ENCODE measurements at regions not wholly inside any gene's neighbourhood (a gene's known extent, or its start where the extent isn't known, plus 50 kb on each side); places are given as distances from the start of the nearest gene placed in this dataset.

DNA sequence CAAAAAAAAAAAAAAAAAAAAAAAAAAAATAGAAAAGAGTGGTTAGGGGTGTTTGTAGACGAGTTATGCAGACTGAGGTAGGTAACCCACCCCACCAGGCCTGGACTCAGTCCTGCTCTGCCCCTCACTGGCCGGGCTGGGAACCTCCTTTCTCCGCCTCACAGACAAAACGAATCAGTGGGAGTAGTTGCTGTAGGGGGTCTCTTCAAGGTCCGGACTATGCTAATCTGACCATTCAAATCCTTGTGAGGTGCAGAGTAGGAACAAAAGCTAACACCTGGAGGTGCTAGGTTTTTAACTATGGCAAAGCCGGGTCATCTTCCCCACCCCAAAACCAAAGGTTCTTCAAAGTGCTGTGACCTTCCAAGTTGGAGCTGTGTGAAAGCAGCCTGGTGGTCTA, 223.7 kb downstream of the SLC4A3 start:
- TF ChIP-seq, protein P1, sequence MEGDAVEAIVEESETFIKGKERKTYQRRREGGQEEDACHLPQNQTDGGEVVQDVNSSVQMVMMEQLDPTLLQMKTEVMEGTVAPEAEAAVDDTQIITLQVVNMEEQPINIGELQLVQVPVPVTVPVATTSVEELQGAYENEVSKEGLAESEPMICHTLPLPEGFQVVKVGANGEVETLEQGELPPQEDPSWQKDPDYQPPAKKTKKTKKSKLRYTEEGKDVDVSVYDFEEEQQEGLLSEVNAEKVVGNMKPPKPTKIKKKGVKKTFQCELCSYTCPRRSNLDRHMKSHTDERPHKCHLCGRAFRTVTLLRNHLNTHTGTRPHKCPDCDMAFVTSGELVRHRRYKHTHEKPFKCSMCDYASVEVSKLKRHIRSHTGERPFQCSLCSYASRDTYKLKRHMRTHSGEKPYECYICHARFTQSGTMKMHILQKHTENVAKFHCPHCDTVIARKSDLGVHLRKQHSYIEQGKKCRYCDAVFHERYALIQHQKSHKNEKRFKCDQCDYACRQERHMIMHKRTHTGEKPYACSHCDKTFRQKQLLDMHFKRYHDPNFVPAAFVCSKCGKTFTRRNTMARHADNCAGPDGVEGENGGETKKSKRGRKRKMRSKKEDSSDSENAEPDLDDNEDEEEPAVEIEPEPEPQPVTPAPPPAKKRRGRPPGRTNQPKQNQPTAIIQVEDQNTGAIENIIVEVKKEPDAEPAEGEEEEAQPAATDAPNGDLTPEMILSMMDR (conservative IDR thresholded peaks at IDR 0.05; ENCODE audit: low read depth, low read length), result no peak
- no peak for DNase-seq (ENCODE audit: low read depth)
- no peak overlapping the region for H3K4me3 ChIP-seq (ENCODE audit: low read length)

DNA sequence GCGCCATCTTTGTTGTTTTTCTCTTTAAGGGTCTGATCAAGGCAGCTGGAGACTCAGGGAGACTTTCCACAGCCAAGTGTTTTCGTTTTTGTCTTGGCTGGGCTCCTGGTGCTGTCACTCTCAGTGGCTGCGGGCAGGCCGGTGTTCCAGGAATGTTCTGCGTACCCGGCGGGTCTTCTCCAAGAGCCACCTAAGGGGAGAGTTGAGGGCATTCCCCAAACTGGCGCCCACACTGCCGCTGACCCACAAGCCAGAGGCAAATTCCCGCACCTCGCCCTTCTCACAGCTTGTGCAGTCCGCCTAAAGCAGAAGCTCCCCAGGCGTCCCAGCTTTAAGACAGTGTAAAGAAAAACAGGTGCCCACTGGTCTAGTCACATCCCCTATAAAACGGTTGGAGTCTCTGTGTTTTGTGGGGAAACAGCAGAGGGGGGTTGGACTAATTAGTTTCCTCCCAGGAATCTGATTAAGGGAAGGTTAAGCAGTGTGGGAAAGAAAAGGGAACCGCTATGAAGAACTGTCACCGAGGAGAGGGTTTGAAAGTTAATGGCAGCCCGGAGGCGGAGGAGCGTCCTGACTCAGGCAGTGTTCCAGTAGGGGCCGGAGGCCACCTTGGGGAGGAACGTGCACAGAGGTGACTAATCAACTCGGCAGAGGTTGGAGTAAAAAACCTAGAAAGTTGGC, 224.5 kb downstream of the SLC4A3 start:
- H3K4me3 ChIP-seq (ENCODE audit: low read length), result peak overlapping the region; percentile 22
- DNase-seq (ENCODE audit: low read depth), result peak; percentile 39
- TF ChIP-seq, protein P1 (conservative IDR thresholded peaks at IDR 0.05; ENCODE audit: low read depth, low read length), result peak; percentile 2

DNA sequence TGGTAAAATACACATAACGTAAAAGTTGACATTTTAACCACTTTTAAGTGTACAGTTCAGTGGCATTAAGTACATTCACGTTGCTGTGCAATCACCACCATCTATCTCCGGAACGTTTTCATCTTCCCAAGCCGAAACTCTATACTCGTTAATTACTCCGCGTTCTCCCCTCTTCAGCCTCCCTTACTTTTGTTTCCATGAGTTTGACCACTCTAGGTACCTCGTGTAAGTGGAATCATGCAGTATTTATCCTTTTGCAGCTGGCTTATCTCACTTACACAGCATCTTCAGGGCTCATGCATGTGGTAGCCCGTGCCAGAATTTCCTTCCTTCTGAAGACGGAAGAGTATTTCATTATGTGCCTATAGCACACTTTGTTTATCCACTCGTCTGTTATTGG, 225.2 kb downstream of the SLC4A3 start:
- DNase-seq (ENCODE audit: low read depth), result no peak
- TF ChIP-seq, protein P1 (conservative IDR thresholded peaks at IDR 0.05; ENCODE audit: low read depth, low read length), result no peak
- no peak overlapping the region for H3K4me3 ChIP-seq (ENCODE audit: low read length)

DNA sequence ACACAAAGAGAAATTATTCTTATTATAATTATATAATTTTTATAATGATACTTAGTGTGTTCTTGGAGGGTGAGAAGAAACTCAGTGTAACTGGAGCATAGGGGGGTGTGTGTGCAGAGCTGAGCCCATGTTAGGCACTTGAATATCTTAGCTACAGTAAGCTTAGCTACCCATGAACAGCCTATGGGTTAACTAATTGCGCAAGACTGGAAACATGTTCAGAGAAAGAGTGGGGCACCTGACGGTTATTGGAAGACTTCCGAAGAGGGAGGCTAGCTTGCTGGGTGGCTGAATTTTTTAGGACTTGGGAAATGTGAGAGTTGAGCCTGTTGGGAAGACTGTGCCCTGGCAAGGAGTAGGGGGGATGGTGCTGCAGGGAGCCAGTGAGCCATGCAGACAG, 229.2 kb downstream of the SLC4A3 start:
- TF ChIP-seq, protein P1 (conservative IDR thresholded peaks at IDR 0.05; ENCODE audit: low read depth, low read length), result no peak
- no peak overlapping the region for H3K4me3 ChIP-seq (ENCODE audit: low read length)
- no peak for DNase-seq (ENCODE audit: low read depth)

DNA sequence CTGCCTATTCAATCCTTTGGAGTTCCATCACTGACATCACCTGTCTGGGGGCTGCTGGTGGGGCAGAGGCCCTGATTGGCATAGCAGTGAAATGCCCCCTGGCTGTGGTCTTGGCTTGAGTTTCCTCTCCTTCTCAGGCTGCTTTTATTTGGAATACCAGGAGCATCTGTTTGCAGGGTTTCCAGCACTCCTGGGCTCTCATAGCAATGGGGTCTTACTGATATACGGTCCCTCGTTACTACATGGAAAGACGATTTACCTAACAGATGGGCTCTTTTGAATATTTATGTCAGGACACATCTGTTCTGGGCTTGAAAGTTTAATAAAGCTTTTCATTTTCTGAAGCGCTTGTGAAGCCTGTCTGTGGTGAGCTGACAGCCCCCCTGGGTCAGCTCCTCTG, 230.3 kb downstream of the SLC4A3 start:
- DNase-seq (ENCODE audit: low read depth), result no peak
- no peak overlapping the region for H3K4me3 ChIP-seq (ENCODE audit: low read length)
- TF ChIP-seq, protein P1 (conservative IDR thresholded peaks at IDR 0.05; ENCODE audit: low read depth, low read length), result no peak

DNA sequence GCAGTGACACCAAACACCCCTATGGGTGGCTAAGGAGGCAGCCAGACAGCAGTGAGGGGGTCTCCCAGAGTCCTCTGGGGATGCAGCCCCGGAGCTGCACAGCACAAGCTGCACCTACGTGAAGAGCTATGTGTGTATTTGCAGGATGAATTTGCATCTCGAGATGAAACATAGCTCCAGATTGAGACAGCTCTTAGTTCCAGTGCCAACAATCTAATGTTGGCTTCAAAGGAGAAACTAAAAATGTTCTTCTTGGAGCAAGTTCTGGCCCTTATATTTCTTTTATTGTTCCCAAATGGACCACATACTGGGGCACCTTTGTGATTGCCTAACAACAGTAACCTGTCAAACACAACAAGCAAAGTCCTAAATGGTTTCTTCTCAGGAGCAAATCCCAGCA, 233.9 kb downstream of the SLC4A3 start:
- DNase-seq (ENCODE audit: low read depth), result no peak
- no peak overlapping the region for H3K4me3 ChIP-seq (ENCODE audit: low read length)

DNA sequence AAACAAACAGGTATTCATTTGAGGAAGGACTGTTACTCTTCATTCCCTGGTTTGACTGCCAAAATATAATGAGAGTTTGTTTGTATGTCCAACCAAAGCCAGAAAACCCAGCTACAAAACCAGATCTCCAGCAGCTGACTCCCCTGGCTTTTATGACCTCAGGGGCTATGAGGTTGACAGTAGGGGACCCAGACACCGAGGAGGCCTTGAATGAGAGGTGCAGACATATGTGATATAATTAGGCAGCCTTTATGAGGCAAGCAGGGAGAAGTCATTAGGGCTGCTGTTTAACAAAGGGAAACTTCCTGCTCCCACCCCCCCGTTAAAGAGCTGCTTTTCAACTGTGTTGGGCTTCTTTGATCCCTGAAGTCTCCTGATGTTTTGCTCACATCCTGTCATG, 236.7 kb downstream of the SLC4A3 start:
- no peak for DNase-seq (ENCODE audit: low read depth)
- TF ChIP-seq, protein P1 (conservative IDR thresholded peaks at IDR 0.05; ENCODE audit: low read depth, low read length), result no peak
- H3K4me3 ChIP-seq (ENCODE audit: low read length), result no peak overlapping the region

More for the DNA sequence above, 233.9 kb downstream of the SLC4A3 start:
- TF ChIP-seq, protein P1 (conservative IDR thresholded peaks at IDR 0.05; ENCODE audit: low read depth, low read length), result no peak
